COLO668 (cell line): ENCODE measurements at regions not wholly inside any gene's neighbourhood (a gene's known extent, or its start where the extent isn't known, plus 50 kb on each side); places are given as distances from the start of the nearest gene placed in this dataset.
"Not testable (repeated sequence)": the region's sequence is repeated elsewhere in the genome, so short reads cannot be mapped to it uniquely, and the experiment has no call there.

Source experiments
- DNase-seq: peaks from one replicate; lab custom pipeline; 2025; ENCODE audit not compliant: unreplicated experiment; lab: John Stamatoyannopoulos, UW

DNA sequence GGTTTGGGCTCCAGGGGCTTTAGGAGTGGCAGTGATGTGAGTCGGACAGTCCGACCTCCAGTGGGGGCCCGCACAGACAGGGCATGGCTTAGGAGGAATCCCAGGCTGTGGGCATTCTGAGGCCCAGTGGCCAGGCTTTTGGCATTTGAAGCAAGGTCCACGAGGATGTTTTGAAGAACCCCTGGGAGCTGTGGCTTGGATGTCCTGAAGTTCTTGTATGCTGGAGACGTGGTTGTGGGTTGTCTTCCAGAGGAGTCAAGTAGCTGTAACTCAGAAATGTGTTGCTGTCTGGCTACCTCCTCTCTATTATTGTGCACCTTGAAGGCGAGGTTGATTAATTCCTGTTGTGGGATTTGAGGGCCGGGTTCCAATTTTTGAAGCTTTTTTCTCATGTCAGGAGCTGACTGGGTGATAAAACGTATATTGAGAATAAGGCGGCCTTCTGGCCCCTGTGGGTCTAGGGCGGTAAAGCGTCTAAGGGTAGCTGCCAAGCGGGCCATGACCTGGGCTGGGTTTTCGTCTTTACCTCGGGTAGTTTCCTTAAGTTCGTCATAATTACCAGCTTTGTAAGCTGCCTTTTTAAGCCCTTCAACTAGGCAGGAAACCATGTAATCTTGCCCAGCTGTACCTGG is 67.3 kb upstream of the EZR start:
- not testable (repeated sequence) for DNase-seq

DNA sequence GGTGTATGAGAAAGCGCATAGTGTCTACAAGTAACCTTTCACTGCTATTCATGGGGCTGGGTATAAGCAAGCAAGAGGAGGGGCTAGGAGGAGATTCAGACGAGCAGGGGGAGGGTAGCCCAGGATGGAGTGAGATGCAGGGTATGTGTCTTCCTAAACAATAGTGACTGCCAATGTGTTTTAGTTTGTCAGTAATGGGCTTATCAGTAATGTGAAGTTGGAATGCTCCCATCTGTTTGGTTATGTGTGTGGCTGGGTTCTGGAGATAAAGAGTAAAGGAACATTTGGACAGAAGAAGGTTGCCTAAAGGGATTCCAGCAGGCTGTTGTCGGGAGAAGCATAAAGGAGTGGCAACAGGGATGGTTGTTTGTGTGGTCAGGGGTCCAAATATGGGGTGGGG is 62.7 kb upstream of the EZR start:
- not testable (repeated sequence) for DNase-seq

DNA sequence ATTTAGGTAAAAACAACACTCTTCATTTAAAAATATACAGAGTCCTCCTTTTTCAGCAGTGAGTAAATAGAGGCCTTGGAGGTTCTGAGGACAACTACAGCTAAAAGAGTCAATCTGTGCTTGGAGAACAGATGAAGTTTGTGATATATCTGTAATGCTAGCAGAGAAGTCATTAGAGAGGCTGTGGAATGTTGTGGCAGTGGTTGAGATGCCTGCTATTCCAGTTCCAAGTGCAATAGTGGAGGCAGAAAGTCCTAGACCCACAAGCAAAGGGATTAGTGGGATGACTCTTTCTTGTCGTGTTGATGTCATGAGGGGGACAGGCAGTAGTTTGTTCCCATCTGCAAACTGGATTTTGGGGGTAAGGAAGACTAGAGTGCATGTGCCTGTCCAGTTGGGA is 62.1 kb upstream of the EZR start:
- not testable (repeated sequence) for DNase-seq

DNA sequence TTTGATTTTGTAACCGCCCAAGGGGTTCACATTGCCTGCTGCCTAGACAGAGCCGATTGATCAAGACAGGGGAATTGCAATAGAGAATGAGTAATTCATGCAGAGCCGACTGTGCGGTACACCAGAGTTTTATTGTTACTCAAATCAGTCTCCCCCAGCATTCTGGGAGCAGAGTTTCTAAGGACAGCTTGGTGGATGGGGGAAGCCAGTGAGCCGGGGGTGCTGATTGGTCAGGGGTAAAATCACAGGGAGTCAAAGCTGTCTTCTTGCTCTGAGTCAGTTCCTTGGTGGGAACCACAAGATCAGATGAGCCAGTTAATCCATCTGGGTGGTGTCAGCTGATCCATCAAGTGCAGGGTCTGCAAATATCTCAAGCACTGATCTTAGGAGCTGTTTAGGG is 60.0 kb upstream of the EZR start:
- DNase-seq, result no peak

DNA sequence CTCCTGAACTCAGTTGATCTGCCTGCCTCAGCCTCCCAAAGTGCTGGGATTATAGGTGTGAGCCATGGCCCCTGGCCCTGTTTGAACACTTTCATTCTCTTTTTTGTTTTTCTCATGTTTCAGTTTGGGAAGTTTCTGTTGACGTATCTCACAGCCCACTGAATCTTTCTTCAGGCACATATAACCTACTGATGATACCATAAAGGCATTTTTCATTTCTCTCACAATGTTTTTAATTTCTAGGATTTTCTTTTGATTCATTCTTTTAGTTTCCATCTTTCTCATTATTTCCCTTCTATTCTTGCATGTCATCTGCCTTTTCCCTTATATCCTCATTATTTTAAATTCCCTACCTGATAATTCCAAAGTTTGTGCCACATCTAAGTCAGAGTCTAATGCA is 58.5 kb upstream of the EZR start:
- no peak for DNase-seq

DNA sequence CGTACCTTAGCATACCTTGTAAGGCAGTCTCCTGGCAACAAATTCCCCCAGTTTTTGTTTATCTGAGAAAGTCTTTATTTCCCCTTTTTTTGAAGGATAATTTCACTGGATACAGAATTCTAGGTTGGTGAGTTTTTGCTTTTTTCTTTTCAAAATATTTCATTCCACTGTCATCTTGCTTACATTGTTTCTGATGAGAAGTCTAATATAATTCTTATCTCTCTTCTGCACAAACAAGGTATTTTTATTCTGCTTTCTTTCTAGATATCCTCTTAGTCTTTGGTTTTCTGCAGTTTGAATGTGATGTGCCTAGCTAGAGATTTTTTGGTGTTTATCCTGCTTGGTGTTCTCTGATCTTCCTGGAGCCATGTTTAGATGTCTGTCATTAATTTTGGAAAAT is 57.7 kb upstream of the EZR start:
- no peak for DNase-seq

DNA sequence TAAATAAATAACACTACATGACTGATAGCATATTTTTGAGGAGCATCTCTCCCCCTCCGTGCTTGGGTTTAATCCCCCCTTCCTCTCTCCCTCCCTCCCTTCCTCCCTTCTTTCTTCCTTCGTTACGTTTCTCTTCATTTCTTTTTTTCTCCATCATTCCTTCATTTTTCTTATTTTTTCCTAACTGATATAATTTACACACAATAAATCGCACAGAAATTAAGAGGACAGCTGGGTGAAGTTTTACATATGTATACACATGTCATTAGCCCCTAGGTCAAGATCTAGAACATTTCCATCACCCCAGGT is 51.4 kb upstream of the EZR start:
- DNase-seq, result no peak

DNA sequence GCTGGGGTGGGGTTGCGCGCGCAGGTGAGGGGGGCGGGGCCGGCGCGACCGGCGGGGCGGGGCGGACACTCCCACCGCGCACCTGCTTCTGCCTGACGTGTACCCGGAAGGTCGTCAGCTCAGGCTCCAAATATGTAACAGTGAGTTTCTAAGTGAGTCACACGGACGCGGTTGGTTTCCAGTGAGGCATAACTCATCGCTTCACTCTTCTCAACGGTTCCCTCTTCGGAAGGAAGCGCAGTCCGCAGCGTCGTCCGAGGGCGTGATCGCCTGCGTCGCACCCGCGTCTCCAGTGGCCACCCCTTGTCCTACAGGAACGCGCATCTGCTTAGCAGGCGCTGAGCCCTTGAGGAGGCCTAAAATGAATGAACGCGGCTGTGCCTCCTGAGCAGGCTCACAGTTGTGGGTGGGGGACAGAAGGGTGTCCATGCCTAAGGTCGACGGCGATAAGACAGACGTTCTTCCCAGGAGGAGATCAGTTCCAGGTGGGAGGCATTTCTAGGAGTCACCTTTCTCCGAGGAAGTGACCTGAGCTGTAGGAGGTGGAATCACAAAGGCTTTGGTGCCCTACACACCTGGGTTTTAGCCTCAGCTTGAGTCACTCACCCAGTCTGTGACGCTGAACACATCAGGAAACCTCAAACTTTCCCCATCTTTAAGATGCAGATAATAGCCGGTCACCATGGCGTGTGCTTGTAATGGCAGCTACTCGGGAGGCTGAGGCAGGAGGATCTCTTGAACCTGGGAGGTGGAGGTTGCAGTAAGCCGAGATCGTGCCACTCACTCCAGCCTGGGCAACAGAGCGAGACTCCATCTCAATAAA is 50.9 kb upstream of the EZR start:
- DNase-seq, result peak; percentile 96

DNA sequence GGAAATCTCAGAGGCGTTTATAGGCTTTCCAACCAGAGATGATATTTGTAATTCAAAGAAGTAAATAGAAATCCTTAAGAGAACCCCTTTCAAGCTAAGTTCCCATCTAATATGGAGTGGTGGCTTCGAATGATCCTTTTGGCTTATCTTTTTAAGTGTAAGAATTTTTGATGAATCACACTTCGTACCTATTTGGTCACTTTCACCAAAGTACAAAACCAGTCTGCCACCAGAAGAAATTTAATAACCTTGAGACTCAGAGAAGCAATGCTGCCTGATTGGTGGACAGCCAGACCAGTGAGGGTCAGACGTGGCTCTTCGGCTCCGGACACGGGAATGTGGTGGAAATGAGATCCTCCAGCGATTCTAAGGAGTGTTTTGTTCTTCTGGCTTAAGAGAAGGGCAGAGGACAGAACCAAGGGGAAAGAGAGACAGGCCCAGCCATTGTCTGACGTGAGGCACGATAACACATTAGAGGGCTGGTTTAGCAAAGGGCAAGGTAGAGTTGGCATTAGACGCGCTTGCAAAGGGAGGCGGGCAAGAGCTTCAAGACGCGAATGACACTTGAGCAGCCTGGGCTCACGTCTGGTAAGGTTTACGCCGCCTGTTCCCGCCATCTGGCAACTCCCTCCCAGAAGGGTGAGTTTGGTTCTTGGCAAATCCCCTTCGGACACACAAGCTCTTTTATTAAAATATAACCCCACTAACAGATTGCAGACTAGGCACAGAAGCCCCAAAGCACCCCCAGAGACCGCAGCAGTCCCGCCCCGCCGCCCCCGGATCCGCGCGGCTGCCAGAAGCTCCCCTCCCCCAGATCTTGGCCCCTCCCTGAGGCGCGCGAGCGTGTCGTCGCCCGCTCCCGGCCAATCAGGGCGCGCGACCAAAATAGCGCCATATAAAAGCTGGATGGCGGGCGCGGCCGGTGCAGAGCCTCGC is 50.0 kb upstream of the EZR start:
- peak; percentile 96 for DNase-seq
